Stimulated activated CD4-positive, alpha-beta T cell treated with anti-CD3 and anti-CD28 coated beads, Interleukin-15, amount 100 ng/mL, for 24 hours (primary cell): ENCODE measurements at regions not wholly inside any gene's neighbourhood (a gene's known extent, or its start where the extent isn't known, plus 50 kb on each side); places are given as distances from the start of the nearest gene placed in this dataset.

Experiments used
- DNase-seq: peaks from one replicate; pipeline ENCODE4 v3.0.0-alpha.2; 2020

DNA sequence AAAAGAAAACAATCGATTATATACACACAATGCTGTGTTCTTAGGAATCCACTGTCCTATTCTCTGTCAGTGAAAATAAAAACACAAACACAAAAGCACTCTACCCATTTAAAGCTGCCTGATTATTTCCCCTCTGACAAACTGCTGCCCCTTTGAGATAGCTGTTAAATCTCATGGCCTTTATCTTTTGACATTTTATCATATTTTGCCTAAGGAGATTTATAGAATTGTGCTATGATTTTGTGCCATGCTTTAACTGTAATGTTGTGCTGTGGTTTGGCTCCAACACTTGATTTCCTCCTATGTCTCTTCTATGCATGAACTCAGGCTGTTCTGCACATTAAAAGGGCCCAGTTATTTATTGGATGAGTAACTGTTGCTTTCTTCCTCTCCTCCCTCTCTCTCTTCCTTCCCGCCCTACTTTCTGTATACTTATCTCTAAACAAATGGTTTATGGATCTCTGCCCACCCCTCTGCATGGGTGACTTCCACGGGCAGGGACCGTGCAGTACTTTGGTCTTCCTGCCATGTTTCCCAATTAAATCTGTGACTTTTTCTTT is 1096.6 kb downstream of the TSN start:
- DNase-seq = no peak

DNA sequence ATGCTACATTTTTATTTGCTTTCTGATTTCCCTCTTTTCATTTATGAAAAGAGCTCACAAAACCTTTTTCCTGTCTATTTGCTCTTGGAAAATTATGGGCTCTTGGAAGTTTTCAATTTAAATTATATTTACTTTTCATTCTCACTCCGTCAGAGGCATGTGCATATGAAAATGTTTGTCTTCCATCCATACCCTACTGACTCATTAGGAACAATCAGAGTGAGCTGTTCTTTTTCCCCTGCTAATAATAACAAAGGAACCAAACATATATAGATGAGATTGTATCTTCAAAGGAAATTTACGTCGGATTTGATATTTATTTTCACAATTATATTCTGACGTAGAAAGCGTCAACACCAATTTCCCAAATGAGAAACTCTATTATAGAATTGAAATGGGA is 1101.2 kb downstream of the TSN start:
- no peak for DNase-seq

DNA sequence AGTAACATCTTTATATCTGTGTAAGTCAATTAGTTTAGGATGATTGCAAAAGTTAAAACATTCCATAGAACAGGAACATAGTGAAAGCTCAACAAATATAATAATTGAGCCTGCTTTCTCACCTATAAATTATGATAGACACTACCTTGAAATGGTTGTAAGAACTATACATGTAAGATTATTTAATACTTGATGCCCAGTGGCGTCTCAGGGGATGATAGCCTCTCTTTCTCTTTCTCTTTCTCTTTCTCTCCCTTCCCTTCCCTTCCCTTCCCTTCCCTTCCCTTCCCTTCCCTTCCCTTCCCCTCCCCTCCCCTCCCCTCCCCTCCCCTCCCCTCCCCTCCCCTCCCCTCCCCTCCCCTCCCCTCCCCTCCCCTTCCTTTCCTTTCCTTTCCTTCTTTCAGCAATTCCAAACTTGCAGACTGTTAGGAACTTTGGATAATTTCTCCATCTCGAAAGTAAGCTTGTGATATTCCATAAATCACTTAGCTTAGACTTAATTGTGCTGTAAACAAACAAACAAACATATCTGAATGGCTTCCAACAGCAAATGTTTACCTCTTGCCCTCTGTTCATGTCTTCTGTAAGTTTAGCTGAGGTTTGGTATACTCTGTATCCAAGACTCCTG is 1102.7 kb downstream of the TSN start:
- DNase-seq = no peak

DNA sequence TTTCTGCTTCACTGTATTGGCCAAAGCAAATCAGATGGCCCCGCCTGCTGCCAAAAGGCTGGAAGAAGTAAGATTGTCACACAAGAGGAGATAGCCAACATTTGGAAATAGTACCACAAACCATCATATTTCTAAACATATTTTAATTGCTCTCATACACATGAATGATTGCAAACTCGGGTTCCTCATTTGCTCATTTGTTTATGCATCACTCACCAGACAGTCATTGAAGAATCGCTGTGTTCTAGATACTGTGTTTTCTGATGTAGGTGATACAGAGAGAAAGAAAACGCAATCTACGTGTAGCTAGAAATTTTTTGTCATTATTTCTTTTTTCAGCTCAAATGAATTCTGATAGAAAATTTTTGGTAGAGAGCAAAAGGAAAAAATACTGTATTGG is 1103.4 kb downstream of the TSN start:
- DNase-seq = no peak

DNA sequence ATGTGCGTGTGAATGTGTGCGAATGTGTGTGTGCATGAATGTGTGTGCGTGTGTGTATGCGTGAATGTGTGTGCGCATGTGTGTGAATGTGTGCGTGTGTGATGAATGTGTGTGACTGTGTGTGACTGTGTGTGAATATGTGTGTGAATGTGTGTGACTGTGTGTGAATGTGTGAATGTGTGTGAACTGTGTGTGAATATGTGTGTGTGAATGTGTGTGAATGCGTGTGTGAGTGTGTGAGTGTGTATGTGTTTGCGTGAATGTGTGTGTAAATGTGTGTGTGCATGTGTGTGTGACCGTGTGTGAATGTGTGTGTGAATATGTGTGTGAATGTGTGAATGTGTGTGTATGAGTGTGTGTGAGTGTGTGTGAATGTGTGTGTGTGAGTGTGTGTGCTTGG is 1103.8 kb downstream of the TSN start:
- DNase-seq = no peak

DNA sequence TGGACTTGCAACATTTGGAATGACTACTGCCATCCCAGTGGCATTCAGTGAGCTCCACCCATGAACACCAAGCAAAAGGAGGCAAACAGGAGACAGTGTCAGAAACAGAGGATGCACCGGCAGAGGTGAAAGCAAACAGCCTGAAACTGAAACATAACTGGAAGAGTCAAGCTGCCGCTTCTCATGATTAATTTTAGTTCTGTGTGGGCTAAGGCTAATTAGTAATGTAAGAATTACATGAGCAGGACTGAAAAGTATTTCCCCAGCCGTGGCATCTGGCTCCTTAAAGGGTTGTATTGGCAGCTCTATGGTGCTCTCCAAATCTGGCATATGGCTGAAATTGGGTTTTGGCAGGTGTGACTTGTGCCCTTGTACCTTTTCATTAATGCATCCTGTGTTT is 1108.1 kb downstream of the TSN start:
- no peak for DNase-seq

DNA sequence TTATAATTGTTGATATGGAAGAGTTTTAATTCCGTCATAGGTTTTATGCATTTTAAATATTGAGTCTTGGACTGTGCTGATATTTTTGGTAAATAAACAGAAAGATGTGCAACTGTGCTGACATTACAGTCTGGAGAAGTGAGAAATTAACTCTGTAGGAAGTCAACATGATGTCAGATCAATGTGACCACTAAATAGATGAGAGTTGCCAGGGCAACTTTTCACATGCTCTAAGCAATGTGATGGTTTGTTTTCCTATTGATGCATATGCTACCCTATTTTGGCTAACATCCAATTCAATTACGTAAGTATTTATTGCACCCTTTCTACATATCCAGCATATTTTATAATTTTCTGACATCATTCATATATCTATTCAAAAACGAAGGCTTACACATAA is 1109.3 kb downstream of the TSN start:
- DNase-seq = no peak

DNA sequence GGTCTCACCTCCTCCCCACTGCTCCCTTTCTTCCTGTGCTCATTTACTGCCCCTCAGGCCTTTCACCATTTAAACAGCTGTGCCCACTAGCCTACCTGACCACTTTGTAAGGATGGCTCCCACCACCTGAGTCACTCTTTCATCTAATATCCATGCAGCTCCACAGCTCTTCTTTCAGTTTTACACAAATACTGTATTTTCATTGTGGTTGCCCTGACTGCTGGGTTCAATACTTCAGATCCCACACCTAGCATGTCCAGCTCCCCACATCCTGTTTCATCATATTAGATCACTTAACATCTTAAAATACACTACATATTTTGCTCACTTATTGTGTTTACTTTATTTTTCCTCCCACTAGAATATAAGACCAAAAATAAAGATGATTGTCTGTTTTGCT is 1110.6 kb downstream of the TSN start:
- DNase-seq = no peak

DNA sequence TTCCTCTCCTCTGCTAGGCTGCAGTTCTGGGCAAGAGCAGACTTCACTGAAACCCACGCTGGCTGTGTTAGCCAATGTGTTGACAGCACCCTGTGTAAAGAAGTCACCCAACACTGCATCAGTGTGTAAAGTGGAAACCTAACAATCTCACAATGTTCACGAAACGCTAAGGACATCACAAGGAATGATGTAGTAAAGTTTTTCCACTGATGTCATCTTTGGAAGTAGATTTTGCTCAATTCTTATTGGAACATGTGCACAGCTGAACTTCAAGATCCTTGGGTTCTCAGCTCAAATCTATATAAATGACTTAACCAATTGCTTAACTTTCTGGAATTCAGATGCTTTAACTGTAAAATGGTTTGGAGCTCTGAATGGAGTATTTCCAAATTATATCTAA is 1112.5 kb downstream of the TSN start:
- DNase-seq = no peak

DNA sequence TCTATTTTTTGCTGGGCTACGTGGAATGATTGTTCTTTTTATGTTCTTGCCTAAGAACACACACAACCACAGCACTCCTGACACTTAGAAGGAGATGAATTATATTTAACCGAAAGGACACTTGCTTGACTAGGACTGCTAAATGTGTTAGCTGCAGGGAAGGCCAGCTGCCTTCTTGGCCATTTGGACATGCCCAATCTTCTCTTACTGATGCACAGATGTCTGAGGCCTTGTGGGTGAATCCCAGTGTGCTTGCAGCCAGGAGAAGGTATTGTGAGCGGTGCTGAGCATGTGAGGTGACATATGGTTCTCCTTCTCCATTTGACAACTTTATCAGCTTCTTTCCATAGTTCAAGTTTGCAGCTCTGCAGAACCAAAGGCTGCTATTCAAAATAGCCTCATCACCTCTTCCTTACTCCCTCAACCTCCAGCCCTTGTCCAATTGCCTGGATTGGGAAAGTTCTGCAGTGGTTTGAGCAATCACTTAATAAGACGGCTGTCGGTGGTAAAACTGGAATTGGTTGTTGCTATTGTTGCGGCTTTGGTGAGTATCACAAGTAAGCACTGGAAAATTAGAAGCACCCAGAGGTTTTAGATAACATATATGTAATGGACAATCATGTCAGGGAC is 1113.3 kb downstream of the TSN start:
- no peak for DNase-seq

DNA sequence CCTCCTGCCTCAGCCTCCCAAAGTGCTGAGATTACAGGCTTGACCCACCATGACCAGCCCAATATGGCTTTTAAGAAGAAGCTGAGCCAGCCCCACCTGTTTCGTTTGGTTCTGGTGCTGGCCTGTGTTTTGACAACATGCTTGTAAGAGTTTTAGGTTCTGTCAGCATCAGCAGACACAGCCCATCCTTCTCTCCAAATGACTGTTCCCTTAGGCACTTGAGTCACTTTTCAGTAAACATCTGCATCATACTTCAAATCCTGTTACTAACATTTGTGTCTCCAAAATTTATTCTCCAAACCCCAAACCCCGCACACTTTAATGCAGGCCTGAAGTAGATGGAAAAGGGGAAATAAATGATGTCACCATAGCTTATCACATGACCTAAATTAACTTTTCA is 1118.5 kb downstream of the TSN start:
- DNase-seq = no peak

DNA sequence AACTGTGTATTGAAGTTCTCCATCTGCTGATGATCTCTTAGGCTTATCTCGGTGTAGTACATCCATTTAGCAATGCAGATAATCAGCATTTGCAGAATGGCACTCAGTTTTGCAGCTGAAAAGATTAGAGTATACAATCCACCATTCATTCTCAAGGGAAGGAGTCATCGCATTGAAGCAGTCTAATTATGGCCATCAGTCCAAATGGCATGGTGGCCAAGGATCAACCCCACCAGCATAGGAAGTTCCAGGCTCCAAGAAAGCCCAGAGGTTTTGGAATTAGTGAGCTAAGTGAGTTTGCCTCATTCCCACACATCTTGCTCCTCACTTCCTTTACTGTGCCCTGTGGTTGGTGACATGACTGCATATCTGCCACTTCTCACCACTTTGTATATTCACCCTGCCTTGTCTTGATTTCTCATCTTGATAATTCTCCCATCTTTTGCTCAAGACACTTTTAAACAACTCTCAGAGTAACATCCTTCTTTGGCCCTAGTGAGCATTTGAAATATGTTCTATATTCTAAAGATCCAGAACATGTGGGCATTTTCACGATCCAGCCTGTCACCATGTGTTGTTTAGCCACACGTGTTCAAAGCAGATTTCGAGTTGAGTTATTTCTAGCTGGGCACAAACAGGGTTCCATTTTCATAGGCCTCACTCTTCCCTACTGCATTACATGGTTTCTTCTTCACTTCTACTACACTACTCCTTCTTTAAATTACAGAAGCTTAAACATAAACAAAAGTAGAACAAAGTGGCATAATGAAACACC is 1119.8 kb downstream of the TSN start:
- no peak for DNase-seq

DNA sequence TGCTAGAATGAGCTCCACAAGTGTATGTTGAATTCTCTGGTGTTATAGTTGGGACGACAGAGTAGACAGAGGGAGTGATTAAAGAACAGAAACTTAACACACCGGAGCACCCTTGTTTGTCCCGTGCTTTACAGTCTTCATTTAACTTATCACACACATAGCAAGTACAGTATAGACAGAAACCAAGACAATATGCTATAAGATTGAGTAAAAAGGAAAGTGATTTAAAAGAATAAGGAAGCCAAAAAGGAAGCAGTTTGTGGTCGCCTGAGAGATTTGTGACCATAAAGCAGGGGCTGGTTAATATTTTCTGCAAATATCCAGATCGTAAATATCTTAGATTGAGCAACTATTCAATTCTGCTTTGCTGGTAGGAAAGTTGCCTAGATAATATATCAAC is 1128.4 kb downstream of the TSN start:
- DNase-seq = no peak

DNA sequence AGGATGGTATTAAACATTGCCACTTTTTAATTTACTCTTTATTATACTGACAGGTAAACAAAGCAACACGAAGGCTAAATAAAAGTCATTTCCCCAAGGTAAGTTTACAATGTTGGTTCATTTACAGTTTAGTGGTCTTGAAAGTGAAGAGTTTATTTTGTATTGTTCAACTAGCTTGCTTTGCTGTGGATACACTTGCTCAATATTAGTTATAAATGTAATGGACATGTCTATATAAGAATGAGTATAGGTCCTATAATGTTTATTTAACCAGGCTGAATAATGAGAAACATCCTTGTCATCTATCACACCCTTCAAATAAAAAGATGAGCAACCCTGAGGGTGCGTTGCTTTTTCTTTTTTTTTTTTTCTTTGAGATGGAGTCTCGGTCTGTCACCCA is 1129.4 kb downstream of the TSN start:
- DNase-seq = no peak

DNA sequence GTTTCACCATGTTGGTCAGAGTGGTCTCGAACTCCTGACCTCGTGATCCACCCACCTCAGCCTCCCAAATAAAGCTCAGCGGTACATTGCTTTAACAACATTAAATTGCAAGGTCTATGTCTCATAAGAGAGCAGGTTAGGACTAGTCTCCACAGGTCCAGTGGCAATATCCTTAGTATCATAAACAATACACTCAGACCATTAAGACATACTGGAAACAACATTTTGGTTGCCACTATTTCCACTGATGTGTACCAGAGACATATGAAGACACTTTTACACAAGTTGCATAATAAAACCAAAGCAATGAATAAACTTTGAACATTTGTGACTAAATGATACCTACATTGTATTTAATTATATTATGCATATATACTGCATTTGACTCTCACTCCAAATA is 1130.0 kb downstream of the TSN start:
- DNase-seq = no peak

DNA sequence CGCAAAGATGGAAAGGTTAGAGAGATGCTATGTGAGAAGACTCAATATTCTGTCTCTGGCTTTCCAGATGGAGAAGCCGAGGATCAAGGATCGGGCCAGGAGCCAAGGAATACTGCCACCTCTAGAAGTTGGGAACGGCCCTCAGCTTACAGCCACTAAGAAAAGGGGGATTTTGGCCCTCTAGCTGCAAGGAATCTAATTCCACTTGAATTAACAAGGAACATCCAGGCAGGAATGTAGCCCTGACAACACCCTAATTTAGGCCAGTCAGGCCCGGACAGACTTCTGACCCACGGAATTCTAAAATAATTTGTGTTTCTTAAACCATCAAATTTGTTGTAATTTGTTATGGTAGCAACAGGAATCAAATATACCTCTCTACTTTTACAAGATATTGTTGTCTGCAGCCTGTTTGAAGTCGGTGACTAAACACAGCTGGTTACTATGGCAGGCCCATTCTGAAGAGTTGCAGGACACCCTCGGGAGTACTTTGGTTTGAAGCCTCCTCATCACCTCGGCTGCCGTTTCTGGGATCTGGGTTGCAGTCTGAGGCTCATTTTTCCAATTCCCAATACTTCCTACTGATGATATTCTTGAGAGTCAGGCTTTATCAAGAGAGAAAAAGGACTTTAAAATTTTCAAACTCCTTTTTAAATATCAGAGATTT is 1131.2 kb downstream of the TSN start:
- no peak for DNase-seq

DNA sequence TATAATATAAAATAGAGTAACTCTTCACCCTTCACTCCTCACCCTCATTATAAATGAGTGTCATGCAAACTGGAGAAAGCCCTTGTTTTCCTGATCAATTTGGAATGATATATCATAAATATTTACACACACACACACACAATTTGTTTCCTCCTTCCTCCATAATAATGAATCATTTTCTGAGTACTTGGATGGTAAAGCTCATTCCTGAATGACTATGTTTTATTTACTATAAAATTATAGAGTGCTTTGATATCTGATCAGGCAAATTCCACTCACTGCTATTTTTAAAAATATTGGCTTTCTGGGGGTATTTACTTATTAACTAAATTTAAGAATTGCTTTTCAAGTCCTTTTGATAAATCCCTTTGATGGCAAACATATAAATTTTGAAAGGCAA is 1125.5 kb upstream of the CNTNAP5 start:
- DNase-seq = no peak

DNA sequence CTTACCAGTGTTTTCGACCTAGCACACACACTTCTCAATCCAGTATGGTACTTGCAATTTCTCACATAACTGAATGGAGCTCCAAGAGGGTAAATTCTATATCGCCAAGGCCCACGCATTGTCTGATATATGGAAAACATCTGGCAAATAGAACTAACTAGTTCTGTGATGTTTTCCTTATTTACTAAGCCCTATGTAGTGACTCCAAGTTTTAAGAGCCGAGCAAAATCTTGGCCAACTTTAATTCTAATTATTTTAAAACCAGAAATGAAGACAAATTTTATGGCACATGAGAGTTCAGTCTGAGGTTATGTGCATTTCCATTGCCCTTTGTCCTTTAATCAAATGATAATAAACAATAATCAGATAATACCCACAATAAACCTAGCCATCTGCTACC is 1119.7 kb upstream of the CNTNAP5 start:
- DNase-seq = no peak

DNA sequence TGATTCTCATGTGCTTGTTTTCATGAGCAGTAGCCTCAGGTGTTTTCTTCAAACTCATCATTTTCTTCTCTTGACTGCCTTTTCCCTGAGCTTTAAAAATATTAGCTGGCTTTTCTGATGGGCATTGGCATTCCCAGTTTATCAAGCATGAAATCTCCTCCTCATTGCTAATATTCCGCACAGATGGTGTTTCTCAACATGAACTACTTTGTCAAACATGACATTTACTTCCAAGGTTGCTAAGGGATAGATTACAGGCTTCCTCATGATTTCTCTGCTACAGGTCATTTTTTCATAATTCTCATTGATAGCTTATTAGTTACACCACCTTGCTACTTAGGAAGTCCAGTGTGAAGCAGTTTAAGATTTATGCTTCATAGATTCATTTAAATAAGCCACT is 1116.9 kb upstream of the CNTNAP5 start:
- DNase-seq = no peak

DNA sequence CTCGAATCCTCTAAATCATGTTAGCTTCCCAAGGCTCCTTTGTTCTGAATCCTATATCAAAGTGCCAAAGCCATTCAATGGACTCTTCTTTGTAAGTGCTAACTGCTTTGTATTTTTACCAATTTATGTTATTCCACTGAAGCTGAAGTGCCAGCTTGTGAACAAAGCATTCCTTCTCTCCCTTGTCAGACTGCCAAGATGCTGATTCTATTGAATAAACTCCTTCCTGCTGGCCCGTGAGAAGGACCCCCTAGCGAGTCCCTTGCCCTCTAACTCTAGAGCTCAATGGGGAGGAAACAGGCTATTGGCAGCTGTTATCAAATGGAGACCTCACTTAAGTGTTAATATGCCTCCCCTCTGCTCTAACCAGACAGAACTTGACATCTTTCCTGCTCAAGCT is 1097.9 kb upstream of the CNTNAP5 start:
- DNase-seq = no peak

DNA sequence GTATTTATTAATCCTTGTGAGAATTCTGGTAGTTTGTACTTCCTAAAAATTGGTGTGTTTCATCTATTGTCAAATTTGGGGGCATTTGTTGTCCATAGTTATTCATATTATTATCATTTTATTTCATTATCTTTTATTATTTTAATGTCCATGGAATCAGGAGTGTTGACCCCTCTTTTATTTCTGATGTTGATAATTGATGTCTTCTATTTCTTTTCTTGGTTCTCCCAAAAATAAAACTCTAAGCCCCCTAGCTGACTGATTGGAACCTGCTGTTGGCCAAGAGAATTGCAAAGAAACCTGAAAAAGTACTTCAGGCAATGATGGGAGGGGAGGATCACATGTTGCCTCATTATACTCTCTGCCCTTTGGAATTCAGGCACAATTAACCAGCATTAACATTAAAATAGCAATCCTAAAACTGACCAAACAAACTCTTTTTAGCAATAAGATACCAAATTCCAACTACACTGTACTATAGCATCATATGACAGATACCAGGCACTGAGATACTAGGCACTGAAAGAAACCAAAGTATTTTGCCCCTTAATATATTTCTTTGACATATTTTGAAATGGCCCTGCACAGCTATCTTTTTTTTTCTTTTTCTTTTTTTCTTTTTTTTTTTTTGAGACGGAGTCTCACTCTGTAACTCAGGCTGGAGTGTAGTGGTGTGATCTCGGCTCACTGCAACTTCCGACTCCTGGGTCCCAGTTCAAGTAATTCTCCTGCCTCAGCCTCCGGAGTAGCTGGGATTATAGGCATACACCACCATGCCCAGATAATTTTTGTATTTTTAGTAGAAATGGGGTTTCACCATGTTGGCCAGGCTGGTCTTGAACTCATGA is 1097.2 kb upstream of the CNTNAP5 start:
- DNase-seq = no peak

DNA sequence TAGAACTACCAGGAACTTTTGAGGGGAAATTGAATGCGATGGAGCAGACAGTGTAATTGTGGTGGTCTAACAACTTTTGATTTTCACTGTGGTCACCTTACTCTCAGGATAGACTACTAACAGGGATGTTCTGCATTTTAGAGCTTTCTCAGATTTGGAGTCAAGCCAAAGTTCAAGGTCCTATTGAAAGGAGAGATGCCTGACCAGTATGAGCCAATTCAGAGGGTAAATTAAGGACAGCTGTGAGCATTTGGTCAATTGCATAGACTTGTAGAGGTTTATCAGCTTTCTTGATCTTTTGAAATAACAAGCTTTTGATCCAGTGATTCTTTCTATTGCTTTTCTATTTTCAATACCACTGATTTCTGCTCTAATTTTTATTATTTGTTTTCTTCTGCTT is 1095.7 kb upstream of the CNTNAP5 start:
- DNase-seq = no peak

DNA sequence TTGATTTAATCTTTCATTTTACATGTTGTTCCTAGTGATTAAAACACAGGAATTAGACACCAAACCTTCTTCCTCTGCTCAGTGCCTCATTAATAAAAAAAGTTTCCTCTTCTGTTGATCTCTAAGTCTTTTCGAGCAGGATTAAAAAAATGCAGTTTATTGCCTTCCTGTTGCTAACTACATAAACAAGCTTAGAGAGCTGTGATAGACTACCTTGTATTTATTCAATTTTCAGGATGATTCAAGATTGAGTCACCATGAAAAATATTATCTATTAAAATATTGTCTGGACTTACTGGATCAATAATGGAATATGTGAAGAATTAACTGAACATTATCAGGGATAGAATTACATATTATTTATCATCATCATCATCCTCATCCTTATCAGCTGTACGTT is 1089.6 kb upstream of the CNTNAP5 start:
- DNase-seq = no peak
